Activated T-helper 17 cell treated with anti-CD3 and anti-CD28 coated beads, Interleukin-2, amount 50 U/mL, for 72 hours (primary cell): ENCODE measurements at regions not wholly inside any gene's neighbourhood (a gene's known extent, or its start where the extent isn't known, plus 50 kb on each side); places are given as distances from the start of the nearest gene placed in this dataset.
"Not testable (repeated sequence)": the region's sequence is repeated elsewhere in the genome, so short reads cannot be mapped to it uniquely, and the experiment has no call there.

Experiments
- ATAC-seq: fragments of 150-1000 bp; cut with Tn5 transposase; replicated peaks from 2 replicates; pipeline ENCODE4 v1.10.0; 2021; ENCODE audit warnings: mild to moderate bottlenecking, moderate library complexity
- H3K27ac Mint-ChIP-seq: one replicate; pipeline ENCODE4 v1.8.0; 2022; ENCODE audit warnings: mixed read lengths
- H3K27me3 Mint-ChIP-seq: one replicate; pipeline ENCODE4 v1.8.0; 2022; ENCODE audit warnings: mixed read lengths
- H3K36me3 Mint-ChIP-seq: one replicate; pipeline ENCODE4 v1.8.0; 2022; ENCODE audit warnings: low read depth, mild to moderate bottlenecking, mixed read lengths
- H3K4me1 Mint-ChIP-seq: one replicate; pipeline ENCODE4 v1.8.0; 2022; ENCODE audit warnings: mixed read lengths
- H3K4me3 Mint-ChIP-seq: one replicate; pipeline ENCODE4 v1.8.0; 2022; ENCODE audit warnings: mild to moderate bottlenecking, mixed read lengths
- H3K9me3 Mint-ChIP-seq: one replicate; pipeline ENCODE4 v1.8.0; 2022; ENCODE audit warnings: mixed read lengths

- H3K4me1 Mint-ChIP-seq: no peaks in the 10 kb centered on the region
- no peaks in the 10 kb centered on the region for H3K9me3 Mint-ChIP-seq
- no peak overlapping the region for H3K4me3 Mint-ChIP-seq
- H3K36me3 Mint-ChIP-seq: no peaks in the 10 kb centered on the region
- no peak overlapping the region for H3K27ac Mint-ChIP-seq
- no peaks in the 10 kb centered on the region for H3K27me3 Mint-ChIP-seq
- no peak for ATAC-seq
Observed at GRCh38 chr5:101811466-101811865, 484.6 kb downstream of the SLCO4C1 start.

GRCh38 chr5:101806410-101806809 lies 489.7 kb downstream of the SLCO4C1 start:
- H3K4me3 Mint-ChIP-seq: no peak overlapping the region
- H3K4me1 Mint-ChIP-seq: no peaks in the 10 kb centered on the region
- no peaks in the 10 kb centered on the region for H3K36me3 Mint-ChIP-seq
- H3K27me3 Mint-ChIP-seq: no peaks in the 10 kb centered on the region
- H3K9me3 Mint-ChIP-seq: no peaks in the 10 kb centered on the region
- no peak for ATAC-seq
- no peak overlapping the region for H3K27ac Mint-ChIP-seq

GRCh38 chr5:101796427-101796826 lies 499.7 kb downstream of the SLCO4C1 start:
- Mint-ChIP-seq H3K4me1 (no peaks in the 10 kb centered on the region), H3K27ac (no peak overlapping the region), H3K4me3 (no peak overlapping the region), H3K27me3 (no peaks in the 10 kb centered on the region), H3K36me3 (no peaks in the 10 kb centered on the region), H3K9me3 (peaks cover 14% of the 10 kb centered on the region)
- ATAC-seq: no peak

- no peak for ATAC-seq
- Mint-ChIP-seq H3K4me3 (no peak overlapping the region), H3K9me3 (peaks cover 4% of the 10 kb centered on the region), H3K36me3 (no peaks in the 10 kb centered on the region), H3K27me3 (no peaks in the 10 kb centered on the region), H3K4me1 (no peaks in the 10 kb centered on the region), H3K27ac (no peak overlapping the region)
Observed at GRCh38 chr5:101788797-101789196, 507.3 kb downstream of the SLCO4C1 start.

GRCh38 chr5:101785090-101785489 lies 511.0 kb downstream of the SLCO4C1 start:
- ATAC-seq: no peak
- H3K4me3 Mint-ChIP-seq: no peak overlapping the region
- H3K27ac Mint-ChIP-seq: no peak overlapping the region
- no peaks in the 10 kb centered on the region for H3K36me3 Mint-ChIP-seq
- H3K27me3 Mint-ChIP-seq: no peaks in the 10 kb centered on the region
- no peaks in the 10 kb centered on the region for H3K9me3 Mint-ChIP-seq
- H3K4me1 Mint-ChIP-seq: no peaks in the 10 kb centered on the region

- ATAC-seq: no peak
- no peak overlapping the region for H3K27ac Mint-ChIP-seq
- H3K27me3 Mint-ChIP-seq: no peaks in the 10 kb centered on the region
- H3K4me1 Mint-ChIP-seq: no peaks in the 10 kb centered on the region
- H3K36me3 Mint-ChIP-seq: no peaks in the 10 kb centered on the region
- H3K4me3 Mint-ChIP-seq: no peak overlapping the region
- peaks cover 3% of the 10 kb centered on the region for H3K9me3 Mint-ChIP-seq
Observed at GRCh38 chr5:101783241-101784013, 512.7 kb downstream of the SLCO4C1 start.

GRCh38 chr5:101782352-101783103 lies 513.6 kb downstream of the SLCO4C1 start:
- H3K36me3 Mint-ChIP-seq: no peaks in the 10 kb centered on the region
- no peaks in the 10 kb centered on the region for H3K27me3 Mint-ChIP-seq
- H3K4me3 Mint-ChIP-seq: no peak overlapping the region
- no peak for ATAC-seq
- H3K4me1 Mint-ChIP-seq: no peaks in the 10 kb centered on the region
- no peak overlapping the region for H3K27ac Mint-ChIP-seq
- H3K9me3 Mint-ChIP-seq: peaks cover 3% of the 10 kb centered on the region

- no peak for ATAC-seq
- H3K27me3 Mint-ChIP-seq: no peaks in the 10 kb centered on the region
- no peaks in the 10 kb centered on the region for H3K36me3 Mint-ChIP-seq
- H3K9me3 Mint-ChIP-seq: peaks cover 7% of the 10 kb centered on the region
- H3K4me3 Mint-ChIP-seq: no peak overlapping the region
- H3K4me1 Mint-ChIP-seq: no peaks in the 10 kb centered on the region
- H3K27ac Mint-ChIP-seq: no peak overlapping the region
Observed at GRCh38 chr5:101751105-101751504, 545.0 kb downstream of the SLCO4C1 start.

- H3K4me1 Mint-ChIP-seq, ATAC-seq, H3K4me3 Mint-ChIP-seq, H3K36me3 Mint-ChIP-seq, H3K27me3 Mint-ChIP-seq, H3K9me3 Mint-ChIP-seq, H3K27ac Mint-ChIP-seq: not testable (repeated sequence)
Observed at GRCh38 chr5:101743000-101743399, 553.1 kb downstream of the SLCO4C1 start.

- H3K36me3 Mint-ChIP-seq: no peaks in the 10 kb centered on the region
- no peak overlapping the region for H3K4me3 Mint-ChIP-seq
- H3K27ac Mint-ChIP-seq: no peak overlapping the region
- ATAC-seq: no peak
- no peaks in the 10 kb centered on the region for H3K27me3 Mint-ChIP-seq
- H3K9me3 Mint-ChIP-seq: no peaks in the 10 kb centered on the region
- H3K4me1 Mint-ChIP-seq: no peaks in the 10 kb centered on the region
Observed at GRCh38 chr5:101728933-101729332, 567.2 kb downstream of the SLCO4C1 start.

GRCh38 chr5:101721543-101721942 lies 574.5 kb downstream of the SLCO4C1 start:
- Mint-ChIP-seq H3K36me3 (no peaks in the 10 kb centered on the region), H3K4me3 (no peak overlapping the region), H3K4me1 (no peaks in the 10 kb centered on the region), H3K9me3 (peaks cover 4% of the 10 kb centered on the region), H3K27ac (no peak overlapping the region), H3K27me3 (no peaks in the 10 kb centered on the region)
- no peak for ATAC-seq

- ATAC-seq: no peak
- Mint-ChIP-seq H3K27me3 (peaks cover 4% of the 10 kb centered on the region), H3K27ac (no peak overlapping the region), H3K36me3 (no peaks in the 10 kb centered on the region), H3K4me3 (no peak overlapping the region), H3K4me1 (no peaks in the 10 kb centered on the region), H3K9me3 (peaks cover 4% of the 10 kb centered on the region)
Observed at GRCh38 chr5:101720033-101720432, 576.1 kb downstream of the SLCO4C1 start.

- peaks cover 4% of the 10 kb centered on the region for H3K27me3 Mint-ChIP-seq
- ATAC-seq: no peak
- H3K4me3 Mint-ChIP-seq: no peak overlapping the region
- H3K27ac Mint-ChIP-seq: no peak overlapping the region
- no peaks in the 10 kb centered on the region for H3K4me1 Mint-ChIP-seq
- H3K36me3 Mint-ChIP-seq: no peaks in the 10 kb centered on the region
- H3K9me3 Mint-ChIP-seq: peaks cover 15% of the 10 kb centered on the region
Observed at GRCh38 chr5:101717721-101718120, 578.4 kb downstream of the SLCO4C1 start.

GRCh38 chr5:101716941-101717340 lies 579.1 kb downstream of the SLCO4C1 start:
- no peaks in the 10 kb centered on the region for H3K4me1 Mint-ChIP-seq
- no peak overlapping the region for H3K27ac Mint-ChIP-seq
- no peaks in the 10 kb centered on the region for H3K36me3 Mint-ChIP-seq
- H3K9me3 Mint-ChIP-seq: peaks cover 11% of the 10 kb centered on the region
- H3K27me3 Mint-ChIP-seq: peaks cover 4% of the 10 kb centered on the region
- no peak overlapping the region for H3K4me3 Mint-ChIP-seq
- no peak for ATAC-seq

- not testable (repeated sequence) for H3K4me1 Mint-ChIP-seq, H3K4me3 Mint-ChIP-seq, H3K27me3 Mint-ChIP-seq, ATAC-seq, H3K27ac Mint-ChIP-seq, H3K36me3 Mint-ChIP-seq
- peaks cover 11% of the 10 kb centered on the region for H3K9me3 Mint-ChIP-seq
Observed at GRCh38 chr5:101715790-101716189, 580.3 kb downstream of the SLCO4C1 start.
